Stimulated activated CD8-positive, alpha-beta memory T cell treated with anti-CD3 and anti-CD28 coated beads, Interleukin-4, amount 100 ng/mL, for 24 hours (primary cell): ENCODE measurements at regions not wholly inside any gene's neighbourhood (a gene's known extent, or its start where the extent isn't known, plus 50 kb on each side); places are given as distances from the start of the nearest gene placed in this dataset.
"Not testable (repeated sequence)": the region's sequence is repeated elsewhere in the genome, so short reads cannot be mapped to it uniquely, and the experiment has no call there.

Source experiments
- DNase-seq: peaks from one replicate; pipeline ENCODE4 v3.0.0-alpha.2; 2020; ENCODE audit warnings: low read depth

GRCh38 chr1:56266359-56266758, 313.0 kb downstream of the PLPP3 start:
- no peak for DNase-seq

- DNase-seq, result no peak
Observed at GRCh38 chr1:56265216-56265615, 314.1 kb downstream of the PLPP3 start.

GRCh38 chr1:56263908-56264307, 315.5 kb downstream of the PLPP3 start:
- no peak for DNase-seq

- no peak for DNase-seq
Observed at GRCh38 chr1:56258371-56258770, 321.0 kb downstream of the PLPP3 start.

GRCh38 chr1:56257726-56258125, 321.6 kb downstream of the PLPP3 start:
- no peak for DNase-seq

- no peak for DNase-seq
Observed at GRCh38 chr1:56256153-56257000, 323.0 kb downstream of the PLPP3 start.

GRCh38 chr1:56255516-56256152, 323.7 kb downstream of the PLPP3 start:
- no peak for DNase-seq

GRCh38 chr1:56254130-56254529, 325.2 kb downstream of the PLPP3 start:
- no peak for DNase-seq

- DNase-seq, result no peak
Observed at GRCh38 chr1:56250809-56251208, 328.6 kb downstream of the PLPP3 start.

GRCh38 chr1:56249234-56249633, 330.1 kb downstream of the PLPP3 start:
- no peak for DNase-seq

- DNase-seq, result no peak
Observed at GRCh38 chr1:56248138-56248537, 331.2 kb downstream of the PLPP3 start.

- DNase-seq, result not testable (repeated sequence)
Observed at GRCh38 chr1:56246726-56247125, 332.6 kb downstream of the PLPP3 start.

- no peak for DNase-seq
Observed at GRCh38 chr1:56240400-56240799, 339.0 kb downstream of the PLPP3 start.

GRCh38 chr1:56237491-56238064, 341.8 kb downstream of the PLPP3 start:
- DNase-seq, result no peak

GRCh38 chr1:56236688-56237087, 342.7 kb downstream of the PLPP3 start:
- no peak for DNase-seq

GRCh38 chr1:56235909-56236510, 343.4 kb downstream of the PLPP3 start:
- DNase-seq, result no peak

- DNase-seq, result no peak
Observed at GRCh38 chr1:56229186-56229585, 350.2 kb downstream of the PLPP3 start.

- no peak for DNase-seq
Observed at GRCh38 chr1:56227886-56228285, 351.5 kb downstream of the PLPP3 start.

- DNase-seq, result no peak
Observed at GRCh38 chr1:56227401-56227800, 352.0 kb downstream of the PLPP3 start.

GRCh38 chr1:56225964-56226815, 353.2 kb downstream of the PLPP3 start:
- DNase-seq, result no peak

GRCh38 chr1:56223968-56224367, 355.4 kb downstream of the PLPP3 start:
- no peak for DNase-seq
